Head of caudate nucleus (tissue), 42 donors: ENCODE measurements at regions not wholly inside any gene's neighbourhood (a gene's known extent, or its start where the extent isn't known, plus 50 kb on each side); places are given as distances from the start of the nearest gene placed in this dataset.

Experiments
- DNase-seq, 42 donors: peaks; one replicate each; pipeline versions ENCODE4 v3.0.0 to v3.0.0-alpha.2; 2020 to 2021; ENCODE audit warnings: mixed read lengths in 7 of 42
- intact Hi-C: fragments of 100-400 bp; cut with DNase I; formaldehyde crosslinking; loops from one replicate; pipeline ENCODE4 v1.15.0; 2022

GRCh38 chr17:55561973-55562495, 50.8 kb upstream of the SMIM36 start:
- DNase-seq, result no peak
- intact Hi-C loops, result no loop called here

- no peak for DNase-seq
- intact Hi-C loops, result no loop called here
Measured at GRCh38 chr17:55561316-55561972, 50.2 kb upstream of the SMIM36 start.
